ENCODE measurements at regions not wholly inside any gene's neighbourhood (a gene's known extent, or its start where the extent isn't known, plus 50 kb on each side); places are given as distances from the start of the nearest gene placed in this dataset.

GRCh38 chr5:115708819-115709477, 83.1 kb upstream of the TMED7 start:
- no peak for DNase-seq (ENCODE audit: low spot score in 2 of 2)
- intact Hi-C loops (cut with DNase I; ENCODE audit: low total_unique reads) = no loop called here
- no peaks in the 10 kb centered on the region for H3K36me3 ChIP-seq
- TF ChIP-seq POLR2AphosphoS5 (IDR thresholded peaks at IDR 0.05) = no peak
- no peak for TF ChIP-seq POLR2A (IDR thresholded peaks at IDR 0.05)
- TF ChIP-seq CTCF (IDR thresholded peaks at IDR 0.05) = no peak
- H3K4me1 ChIP-seq = no peaks in the 10 kb centered on the region
- H3K9me3 ChIP-seq = no peaks in the 10 kb centered on the region
- H3K27ac ChIP-seq = no peak overlapping the region
- no peaks in the 10 kb centered on the region for H3K27me3 ChIP-seq
- no peak overlapping the region for H3K4me3 ChIP-seq

GRCh38 chr5:115703514-115703913, 77.7 kb upstream of the TMED7 start:
- Histone ChIP-seq H3K4me3 (no peak overlapping the region), H3K27me3 (no peaks in the 10 kb centered on the region), H3K4me1 (no peaks in the 10 kb centered on the region), H3K27ac (no peak overlapping the region), H3K36me3 (no peaks in the 10 kb centered on the region), H3K9me3 (no peaks in the 10 kb centered on the region)
- DNase-seq (ENCODE audit: low spot score in 2 of 2) = no peak
- intact Hi-C loops (cut with DNase I; ENCODE audit: low total_unique reads) = no loop called here
- TF ChIP-seq POLR2AphosphoS5 (IDR thresholded peaks at IDR 0.05) (no peak), CTCF (IDR thresholded peaks at IDR 0.05) (no peak), POLR2A (IDR thresholded peaks at IDR 0.05) (no peak)

- Histone ChIP-seq H3K27ac (no peak overlapping the region), H3K9me3 (no peaks in the 10 kb centered on the region), H3K4me1 (no peaks in the 10 kb centered on the region), H3K27me3 (no peaks in the 10 kb centered on the region), H3K36me3 (no peaks in the 10 kb centered on the region), H3K4me3 (no peak overlapping the region)
- no peak for DNase-seq (ENCODE audit: low spot score in 2 of 2)
- intact Hi-C loops (cut with DNase I; ENCODE audit: low total_unique reads) = no loop called here
- TF ChIP-seq POLR2A (IDR thresholded peaks at IDR 0.05) = no peak
- no peak for TF ChIP-seq CTCF (IDR thresholded peaks at IDR 0.05)
- TF ChIP-seq POLR2AphosphoS5 (IDR thresholded peaks at IDR 0.05) = no peak
Observed at GRCh38 chr5:115702025-115702424, 76.2 kb upstream of the TMED7 start.

- intact Hi-C loops (cut with DNase I; ENCODE audit: low total_unique reads) = no loop called here
- Histone ChIP-seq H3K36me3 (no peaks in the 10 kb centered on the region), H3K27ac (no peak overlapping the region), H3K4me1 (no peaks in the 10 kb centered on the region), H3K27me3 (no peaks in the 10 kb centered on the region), H3K9me3 (no peaks in the 10 kb centered on the region), H3K4me3 (no peak overlapping the region)
- no peak for TF ChIP-seq POLR2AphosphoS5 (IDR thresholded peaks at IDR 0.05)
- TF ChIP-seq POLR2A (IDR thresholded peaks at IDR 0.05) = no peak
- DNase-seq (ENCODE audit: low spot score in 2 of 2) = no peak
Observed at GRCh38 chr5:115699967-115700366, 74.1 kb upstream of the TMED7 start.

- H3K36me3 ChIP-seq = no peaks in the 10 kb centered on the region
- no peak for TF ChIP-seq CTCF (IDR thresholded peaks at IDR 0.05)
- TF ChIP-seq POLR2AphosphoS5 (IDR thresholded peaks at IDR 0.05) = no peak
- no peak for TF ChIP-seq POLR2A (IDR thresholded peaks at IDR 0.05)
- H3K4me3 ChIP-seq = no peak overlapping the region
- intact Hi-C loops (cut with DNase I; ENCODE audit: low total_unique reads) = no loop called here
- H3K27me3 ChIP-seq = no peaks in the 10 kb centered on the region
- H3K4me1 ChIP-seq = no peaks in the 10 kb centered on the region
- H3K9me3 ChIP-seq = no peaks in the 10 kb centered on the region
- no peak overlapping the region for H3K27ac ChIP-seq
- DNase-seq (ENCODE audit: low spot score in 2 of 2) = no peak
Observed at GRCh38 chr5:115696141-115696650, 70.4 kb upstream of the TMED7 start.
